EH (cell line): ENCODE measurements at regions not wholly inside any gene's neighbourhood (a gene's known extent, or its start where the extent isn't known, plus 50 kb on each side); places are given as distances from the start of the nearest gene placed in this dataset.

Experiments
- DNase-seq: peaks from one replicate; pipeline ENCODE4 v3.0.0-alpha.2; 2015; ENCODE audit warnings: low read depth

GRCh38 chr9:32319312-32319929 is 65.0 kb upstream of the ACO1 start:
- DNase-seq, result no peak

GRCh38 chr9:32322622-32323021 is 61.8 kb upstream of the ACO1 start:
- no peak for DNase-seq

- DNase-seq, result no peak
Observed at GRCh38 chr9:32326146-32326545, 58.3 kb upstream of the ACO1 start.

- DNase-seq, result no peak
Observed at GRCh38 chr9:32331240-32331639, 53.2 kb upstream of the ACO1 start.

- DNase-seq, result no peak
Observed at GRCh38 chr9:32334112-32334511, 50.3 kb upstream of the ACO1 start.
